ENCODE measurements at regions not wholly inside any gene's neighbourhood (a gene's known extent, or its start where the extent isn't known, plus 50 kb on each side); places are given as distances from the start of the nearest gene placed in this dataset.

GRCh38 chr16:9256196-9256595 lies 164.8 kb downstream of the HAPSTR1 start:
- DNase-seq = no peak

DNA sequence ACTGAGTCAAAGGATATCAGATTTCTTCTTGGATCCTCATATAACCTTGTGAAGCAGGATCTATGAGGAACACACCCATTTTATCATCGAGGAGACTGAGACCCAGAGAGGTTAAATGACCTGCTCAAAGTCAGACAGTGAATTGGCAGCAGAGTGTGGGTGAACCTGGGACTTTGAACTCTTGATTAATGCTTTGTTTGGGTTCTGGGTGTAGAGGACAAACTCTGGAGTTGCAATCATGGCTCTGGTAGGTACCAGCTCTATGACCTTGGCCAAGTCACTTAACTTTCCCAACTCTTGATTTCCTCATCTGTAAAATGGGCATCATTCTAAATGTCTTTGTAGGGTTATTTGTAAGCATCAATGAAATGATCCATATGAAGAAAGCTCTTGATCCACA lies 166.4 kb downstream of the HAPSTR1 start:
- DNase-seq = no peak

GRCh38 chr16:9258423-9259051 lies 167.1 kb downstream of the HAPSTR1 start:
- DNase-seq = no peak

GRCh38 chr16:9259914-9260608 lies 168.6 kb downstream of the HAPSTR1 start:
- no peak for DNase-seq

- no peak for DNase-seq
Measured at GRCh38 chr16:9260666-9261065, 169.2 kb downstream of the HAPSTR1 start.

- no peak for DNase-seq
Measured at GRCh38 chr16:9261376-9261775, 169.9 kb downstream of the HAPSTR1 start.

GRCh38 chr16:9262941-9263715 lies 171.7 kb downstream of the HAPSTR1 start:
- no peak for DNase-seq

GRCh38 chr16:9264067-9264466 lies 172.6 kb downstream of the HAPSTR1 start:
- no peak for DNase-seq

- no peak for DNase-seq
Measured at GRCh38 chr16:9268446-9268845, 177.0 kb downstream of the HAPSTR1 start.

DNA sequence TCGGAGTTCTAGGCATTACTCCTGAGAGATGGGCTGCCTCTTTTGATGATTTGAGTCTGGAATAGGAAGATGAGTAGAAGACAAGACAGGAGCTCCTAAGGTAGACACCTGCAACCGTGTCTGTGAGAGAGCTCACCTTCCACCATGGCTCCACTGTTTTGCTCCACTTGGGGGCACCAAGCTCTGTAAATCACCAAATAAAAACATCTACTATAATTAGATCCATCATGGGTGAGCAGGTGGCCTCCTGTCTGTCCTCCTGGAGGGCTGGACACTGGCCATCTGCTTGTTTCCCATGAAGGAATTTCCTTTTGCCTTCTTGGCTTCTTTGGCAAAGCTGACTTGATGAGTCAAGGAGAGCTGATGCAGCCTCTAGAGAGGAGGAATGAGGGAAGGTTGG lies 179.0 kb downstream of the HAPSTR1 start:
- no peak for DNase-seq

DNA sequence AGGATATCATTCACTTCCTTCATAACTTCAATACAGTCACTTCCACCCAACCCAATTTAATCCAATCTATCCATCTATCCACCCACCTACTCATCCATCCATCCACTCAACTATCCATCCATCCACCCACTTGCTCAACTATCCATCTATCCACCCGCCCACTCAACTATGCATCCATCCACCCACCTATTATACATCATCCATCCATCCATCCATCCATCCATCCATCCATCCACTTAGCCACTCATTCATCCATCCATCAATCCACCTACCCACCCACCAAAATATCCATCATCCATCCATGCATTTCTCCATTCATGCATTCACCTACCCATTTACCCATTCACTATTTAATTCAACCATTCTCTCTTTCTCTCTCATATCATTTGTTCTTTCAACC lies 179.5 kb downstream of the HAPSTR1 start:
- DNase-seq = no peak

GRCh38 chr16:9271841-9272240 lies 180.4 kb downstream of the HAPSTR1 start:
- no peak for DNase-seq

DNA sequence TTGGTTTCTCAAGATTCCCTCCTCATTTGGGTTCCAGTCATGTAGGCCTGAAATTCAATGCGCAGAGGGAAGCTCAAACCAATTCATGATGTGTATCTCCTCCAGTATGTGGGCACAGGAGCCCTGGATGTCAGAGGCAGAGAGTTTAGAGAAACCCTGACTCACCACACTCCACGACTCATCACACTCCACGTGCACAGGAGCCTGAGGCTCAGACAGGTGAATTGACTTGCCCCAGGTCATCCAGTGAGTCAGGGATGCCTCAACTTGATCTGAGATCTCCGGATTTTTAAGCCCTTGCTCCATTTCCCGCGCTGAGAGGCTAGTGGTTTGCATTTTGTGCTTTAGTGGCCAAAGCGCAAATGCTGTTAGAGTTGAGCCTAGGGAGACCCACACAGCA lies 183.9 kb downstream of the HAPSTR1 start:
- DNase-seq = no peak

GRCh38 chr16:9275816-9276354 lies 184.4 kb downstream of the HAPSTR1 start:
- DNase-seq = no peak

GRCh38 chr16:9279291-9280068 lies 188.0 kb downstream of the HAPSTR1 start:
- DNase-seq = no peak

DNA sequence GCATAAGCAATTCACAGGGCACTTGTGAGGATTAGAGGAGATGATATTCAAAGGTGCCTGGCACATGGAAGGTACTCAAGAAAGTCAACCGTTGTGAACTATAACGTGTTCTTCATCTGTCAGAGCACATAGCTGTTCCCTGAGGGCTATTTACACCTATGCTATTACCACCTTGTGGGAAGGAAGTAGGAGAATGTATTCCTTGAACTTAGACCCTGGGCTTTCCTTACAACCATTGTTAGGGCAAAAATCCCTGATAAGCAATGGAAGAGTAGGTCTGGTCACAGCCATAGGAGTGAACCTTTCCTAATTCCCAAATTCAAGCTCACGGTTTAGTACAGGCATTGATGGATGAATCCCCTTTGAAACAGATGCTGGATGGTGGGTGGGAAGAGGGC lies 188.6 kb downstream of the HAPSTR1 start:
- DNase-seq = no peak

DNA sequence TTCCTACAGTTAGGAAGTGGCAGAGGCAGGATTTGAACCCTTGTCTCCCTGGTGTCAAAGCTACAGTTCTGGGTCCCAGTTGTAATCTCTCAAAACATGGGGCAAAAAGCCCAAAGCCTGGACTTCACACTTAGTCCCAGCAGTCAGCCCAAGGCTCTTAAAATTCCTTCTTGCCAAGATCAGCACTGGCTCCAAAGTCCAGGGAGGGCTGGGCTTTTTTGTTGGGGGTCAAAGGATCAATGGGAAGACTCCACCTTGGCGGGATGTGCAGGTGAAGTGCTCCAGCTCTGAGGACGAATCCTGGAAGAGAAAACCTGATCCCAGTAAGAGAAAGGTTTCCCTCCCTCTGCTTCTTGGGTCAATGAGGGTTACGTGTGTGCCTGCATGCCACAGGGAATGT lies 195.5 kb downstream of the HAPSTR1 start:
- no peak for DNase-seq

DNA sequence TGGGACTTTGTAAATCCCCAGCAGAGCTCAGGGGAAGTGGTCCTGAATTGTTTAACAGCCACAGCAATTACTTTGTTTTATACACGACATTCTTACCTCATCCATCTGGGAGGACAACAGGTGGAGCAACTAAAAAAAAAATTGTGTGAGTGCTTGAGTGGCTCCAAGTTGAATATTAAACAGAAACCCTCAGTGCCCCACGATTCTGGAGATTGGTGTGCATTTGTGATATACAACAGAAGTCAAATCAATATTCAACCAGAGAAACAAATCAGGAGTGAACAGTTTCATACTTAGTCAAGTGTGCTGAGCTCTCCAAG lies 204.8 kb downstream of the HAPSTR1 start:
- DNase-seq = no peak

DNA sequence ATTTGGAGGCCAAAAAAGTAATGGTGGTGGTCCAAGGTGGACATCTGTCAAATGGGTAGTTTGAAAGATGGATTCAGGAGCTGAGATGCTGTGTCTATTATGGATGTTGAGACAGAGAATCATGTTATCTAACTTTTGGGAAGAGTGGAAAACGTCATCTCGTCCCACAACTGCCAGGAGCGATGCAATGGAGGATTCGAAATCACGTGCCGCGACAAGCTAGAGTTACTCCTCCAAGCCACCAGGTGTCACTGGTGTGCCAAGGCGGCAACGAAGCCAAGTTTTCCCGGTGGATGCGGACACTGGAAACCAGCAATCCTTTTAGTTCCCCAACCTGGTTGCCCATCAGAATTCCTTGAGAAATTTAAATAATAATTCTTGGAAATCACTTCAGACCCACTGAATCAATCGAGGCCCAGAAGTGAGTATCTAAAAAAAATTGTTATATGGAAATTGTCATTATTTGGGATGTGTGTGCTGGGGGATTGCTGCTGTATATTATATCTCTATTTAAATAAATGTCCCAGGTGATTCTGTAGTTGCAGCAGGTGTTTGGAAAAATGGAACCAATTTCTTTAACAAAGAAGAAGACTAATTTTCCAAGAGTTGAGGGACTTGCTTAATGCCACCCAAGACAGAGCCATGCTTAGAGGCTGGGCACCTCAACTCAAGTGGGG lies 206.1 kb downstream of the HAPSTR1 start:
- no peak for DNase-seq

DNA sequence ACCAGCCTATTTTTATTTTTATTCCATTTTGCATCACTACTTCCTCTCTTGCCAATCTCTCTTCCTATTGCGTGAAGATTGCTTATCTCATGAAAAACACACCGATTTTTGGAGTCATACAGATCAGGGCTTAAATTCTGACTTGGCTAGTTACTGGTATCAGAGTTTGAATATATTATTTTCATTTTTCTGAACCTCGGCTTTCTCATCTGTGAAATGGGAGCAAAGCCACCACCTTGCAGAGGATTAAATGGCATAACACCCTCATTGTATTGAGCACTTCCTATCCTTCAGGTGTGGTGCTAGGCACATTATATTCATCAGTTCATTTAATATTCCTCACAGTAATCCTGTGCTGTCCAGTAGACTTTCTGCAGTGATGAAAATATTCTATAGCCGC lies 208.8 kb downstream of the HAPSTR1 start:
- no peak for DNase-seq

DNA sequence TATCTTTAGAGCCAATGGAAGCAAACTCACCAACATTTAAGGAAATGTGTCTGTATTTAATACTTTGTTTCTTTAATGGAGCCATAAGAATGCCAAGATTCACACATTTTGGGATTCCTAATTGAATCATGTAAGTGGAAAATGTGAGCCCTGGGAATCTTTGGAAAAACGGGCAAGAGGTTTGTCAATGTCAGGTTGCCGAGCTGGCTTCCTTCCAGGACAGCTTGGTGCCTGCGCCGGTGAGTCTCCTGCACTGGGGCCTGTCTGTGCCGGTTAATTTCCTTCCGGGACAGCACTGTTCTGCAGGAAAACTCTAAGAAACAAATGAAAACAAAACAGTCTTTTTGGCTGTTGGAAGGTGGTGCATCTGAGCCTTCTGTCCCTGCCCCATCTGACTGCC lies 210.6 kb downstream of the HAPSTR1 start:
- DNase-seq = no peak

- DNase-seq = no peak
Measured at GRCh38 chr16:9306753-9307152, 215.3 kb downstream of the HAPSTR1 start.

- DNase-seq = no peak
Measured at GRCh38 chr16:9307446-9307845, 216.0 kb downstream of the HAPSTR1 start.

All from NCI-H2081 (cell line).